Heart right ventricle (tissue), 16 donors: ENCODE measurements at regions not wholly inside any gene's neighbourhood (a gene's known extent, or its start where the extent isn't known, plus 50 kb on each side); places are given as distances from the start of the nearest gene placed in this dataset.
"Not testable (repeated sequence)": the region's sequence is repeated elsewhere in the genome, so short reads cannot be mapped to it uniquely, and the experiment has no call there.

Experiments
- ATAC-seq, 8 donors: fragments of 200-7000 bp; cut with Tn5 transposase; one replicate each; pipeline ENCODE4 v1.9.1; 2020; ENCODE audit warnings: mild to moderate bottlenecking in 8 of 8, moderate library complexity in 8 of 8, moderate number of reproducible peaks in 1 of 8
- DNase-seq, 2 donors: peaks; one replicate each; pipeline ENCODE4 v3.0.0-alpha.2; 2020
- H3K27ac ChIP-seq, 10 donors: fragments of 200-600 bp; sonication (generic) in 2 of 10; one replicate each; pipeline versions ENCODE4 v1.5.0 to v1.8.0; 2020 to 2022; ENCODE audit warnings: mild to moderate bottlenecking in 3 of 10
- H3K27me3 ChIP-seq, 7 donors: fragments of 200-600 bp; one replicate each; pipeline ENCODE4 v1.8.0; 2021 to 2022; ENCODE audit warnings: mild to moderate bottlenecking in 2 of 7
- H3K36me3 ChIP-seq, 9 donors: fragments of 200-600 bp; sonication (generic) in 1 of 9; one replicate each; pipeline versions ENCODE4 v1.5.0 to v1.8.0; 2020 to 2022; ENCODE audit warnings: mild to moderate bottlenecking in 2 of 9
- H3K4me1 ChIP-seq, 9 donors: fragments of 200-600 bp; sonication (generic) in 1 of 9; one replicate each; pipeline versions ENCODE4 v1.5.0 to v1.8.0; 2020 to 2022; ENCODE audit warnings: mild to moderate bottlenecking in 4 of 9
- H3K4me3 ChIP-seq, 10 donors: fragments of 200-600 bp; sonication (generic) in 2 of 10; one replicate each; pipeline versions ENCODE4 v1.5.0 to v1.8.0; 2020 to 2022; ENCODE audit warnings: mild to moderate bottlenecking in 7 of 10, moderate library complexity in 2 of 10
- H3K9me3 ChIP-seq, 11 donors: fragments of 200-600 bp in 10 of 11; sonication (generic) in 2 of 11; one replicate each; pipeline versions ENCODE4 v1.5.0 to v1.8.0; 2013 to 2022; ENCODE audit warnings: mild to moderate bottlenecking in 2 of 11, control low read depth in 1 of 11, moderate library complexity in 1 of 11
- CTCF ChIP-seq, 9 donors: fragments of 200-600 bp; sonication (generic) in 2 of 9; IDR thresholded peaks; one replicate each; pipeline versions ENCODE4 v1.5.0 to v1.8.0; 2021 to 2022; ENCODE audit warnings: antibody characterized with exemption in 9 of 9, mild to moderate bottlenecking in 5 of 9, moderate library complexity in 1 of 9
- WGBS, 2 donors: extraction: QIAGEN DNeasy Blood & Tissue Kit; methylation state at CpG; one replicate each; pipeline ENCODE4 v1.1.7; 2013; ENCODE audit warnings: inconsistent platforms in 1 of 2; 5-methylcytosine and 5-hydroxymethylcytosine counted together
- intact Hi-C, 10 donors: fragments of 100-400 bp; cut with DNase I; formaldehyde crosslinking; loops; one replicate each; pipeline versions ENCODE4 v1.11.1 to v1.14.2; 2022
- microRNA-seq, 2 donors: library from miRNA; unstranded; fragments of <30 nt; microRNA quantifications; one replicate each; pipeline ENCODE4 v1.2.0, GENCODE V29; 2021
- donor health status: Arrhythmogenic right ventricular cardiomyopathy.
- donor health status: ischemic (EF 13 %, LVEDD 7.1; RV severe dilation, severe dysfunction).
- donor health status: healthy with polysubstance abuse.
- donor health status: DM: no; HTN: yes; CAD: no.
- donor health status: DM: no; HTN: no; CAD: no.
- donor health status: ischemic (EF 25% LVEDD 6.9; RV normal size, moderate dysfunction).
- donor health status: ischemic (EF 25% LVEDD 5.7; RV mildly dilated, moderate dysfunction).
- donor health status: healthy.
- donor health status: DM: yes; HTN: yes; CAD: no.
- donor health status: Ischemic cardiomyopathy.
- donor health status: ischemic (EF 35%, LVEDD 5.7; RV mildly dilated, moderate dysfunction).
- donor health status: nonischemic (EF 11% LVEDD 7.7; RV severe dilation, severe dysfunction).
- donor health status: DM: yes; HTN: yes; CAD: no.
- donor health status: PGD.
- donor health status: ischemic (EF 29% LVEDD 5.4; RV normal size, mild dysfunction).
- donor health status: nonischemic (EF 23%, LVEDD 6.1; RV moderate dilation, normal function).

DNA sequence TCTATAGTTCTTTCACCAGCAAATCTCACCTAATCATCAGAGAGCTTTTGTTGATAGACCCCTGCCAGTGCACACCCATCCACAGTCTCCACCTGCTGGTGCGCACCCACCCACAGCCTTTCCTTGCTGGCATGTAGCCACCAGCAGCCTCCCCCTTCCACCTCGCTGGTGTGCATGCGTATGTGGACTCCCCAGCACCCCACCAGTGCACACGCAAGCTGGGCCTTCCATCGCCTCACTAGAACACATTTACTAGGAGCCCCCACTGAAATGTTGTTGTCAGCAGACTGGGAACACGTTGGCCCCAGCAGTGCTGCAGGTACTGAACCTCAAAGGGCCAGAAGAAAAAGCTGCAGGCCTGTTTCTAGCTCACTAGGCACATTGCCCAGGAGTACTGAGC is 104.9 kb upstream of the ZWINT start:
- DNase-seq (no peak), ATAC-seq (no peak)
- no peaks in the 10 kb centered on the region for H3K4me1 ChIP-seq
- no peaks in the 10 kb centered on the region for H3K36me3 ChIP-seq
- intact Hi-C loops: no loop called here
- H3K4me3 ChIP-seq: no peak overlapping the region
- TF ChIP-seq CTCF (IDR thresholded peaks at IDR 0.05): no peak
- no peak overlapping the region for H3K27ac ChIP-seq
- 82 to 84% methylated on average over 6 of the region's 6 CpGs for WGBS, 2 donors
- H3K27me3 ChIP-seq: no peaks in the 10 kb centered on the region
- H3K9me3 ChIP-seq: no peaks in the 10 kb centered on the region

DNA sequence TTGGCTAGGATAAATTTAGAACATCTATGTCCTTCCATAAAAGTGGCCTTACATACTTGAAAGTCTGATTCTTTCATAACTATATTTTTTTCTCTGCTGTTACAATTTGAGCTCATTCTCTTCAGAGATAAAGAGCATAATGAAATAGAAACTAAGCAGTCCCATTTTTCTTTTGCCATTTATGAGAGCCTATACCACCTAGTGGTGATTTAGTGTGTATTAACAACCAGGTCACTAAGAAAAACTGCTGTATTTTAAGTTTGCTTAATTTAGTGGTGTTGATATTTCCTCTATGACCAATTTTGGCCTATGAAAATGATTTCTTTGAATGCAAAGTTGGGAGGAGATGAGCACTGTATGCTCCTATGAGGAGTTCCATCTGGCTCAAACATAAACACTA is 88.7 kb upstream of the ZWINT start:
- no peak overlapping the region for H3K4me3 ChIP-seq
- no peak for ATAC-seq
- DNase-seq: no peak
- peak in 7 of 9 donors; percentile 10 to 35 (median 16) for TF ChIP-seq CTCF (IDR thresholded peaks at IDR 0.05)
- intact Hi-C loops: no loop called here
- H3K36me3 ChIP-seq: no peaks in the 10 kb centered on the region
- H3K4me1 ChIP-seq: no peaks in the 10 kb centered on the region
- peaks cover 0 to 24% (median 0%) of the 10 kb centered on the region in 11 donors for H3K9me3 ChIP-seq
- H3K27me3 ChIP-seq: no peaks in the 10 kb centered on the region
- no peak overlapping the region for H3K27ac ChIP-seq

GRCh38 chr10:56447613-56448012 is 86.6 kb upstream of the ZWINT start:
- peaks cover 0 to 28% (median 0%) of the 10 kb centered on the region in 11 donors for H3K9me3 ChIP-seq
- ATAC-seq, H3K36me3 ChIP-seq, intact Hi-C loops, H3K4me3 ChIP-seq, DNase-seq, H3K4me1 ChIP-seq, H3K27me3 ChIP-seq, H3K27ac ChIP-seq: not testable (repeated sequence)
- WGBS, 2 donors: 78 to 86% methylated on average over 10 of the region's 10 CpGs

DNA sequence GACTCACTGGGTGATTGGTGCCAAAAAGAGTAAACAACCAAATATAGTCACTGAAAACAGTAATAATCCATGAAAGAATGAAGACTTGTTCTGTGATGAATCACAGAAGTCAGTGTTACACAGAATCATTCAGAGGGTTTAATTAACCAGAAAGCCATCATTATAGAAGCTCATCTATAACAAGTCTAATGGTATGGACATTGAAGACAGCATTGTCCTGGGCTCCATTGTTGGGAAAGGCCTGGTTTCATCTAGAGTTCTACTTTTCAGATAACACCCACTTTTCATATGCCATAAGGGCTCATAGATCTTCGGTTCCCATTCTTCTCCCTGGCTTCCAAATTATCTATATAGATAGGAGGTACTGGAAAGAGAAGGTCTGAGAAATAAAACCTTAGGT is 80.3 kb upstream of the ZWINT start:
- 50 to 63% methylated on average over 1 of the region's 1 CpG for WGBS, 2 donors
- ATAC-seq, H3K27ac ChIP-seq, H3K27me3 ChIP-seq, intact Hi-C loops, H3K4me1 ChIP-seq, H3K9me3 ChIP-seq, H3K4me3 ChIP-seq, DNase-seq, H3K36me3 ChIP-seq: not testable (repeated sequence)

Small RNA genes lying in the stretch of these regions (microRNA-seq; reads per million reads assigned to microRNA genes)
- gene MIR3924: 0 reads per million in 2 donors
